ENCODE measurements at regions not wholly inside any gene's neighbourhood (a gene's known extent, or its start where the extent isn't known, plus 50 kb on each side); places are given as distances from the start of the nearest gene placed in this dataset.

GRCh38 chr22:34975721-34976120, 90.2 kb upstream of the ISX start:
- TF ChIP-seq CTCF (IDR thresholded peaks at IDR 0.05) (peak in 1 of 5 experiments; percentile 8), POLR2A (IDR thresholded peaks at IDR 0.05) (no peak), EP300 (IDR thresholded peaks at IDR 0.05; ENCODE audit: low read depth) (no peak), POLR2AphosphoS5 (IDR thresholded peaks at IDR 0.05) (no peak)
